H1 (cell line): ENCODE measurements at regions not wholly inside any gene's neighbourhood (a gene's known extent, or its start where the extent isn't known, plus 50 kb on each side); places are given as distances from the start of the nearest gene placed in this dataset.

Experiments used
- CTCF ChIA-PET: fragments of 300-600 bp; sonication (Branson Sonifier 250); formaldehyde crosslinking; loops from one replicate; lab custom pipeline; 2021; ENCODE audit not compliant: partially characterized antibody; lab: Charles Lee
- POLR2A ChIA-PET: fragments of 300-600 bp; sonication (Branson Sonifier 250); formaldehyde crosslinking; loops from one replicate; lab custom pipeline; 2021; ENCODE audit warnings: inconsistent platforms; ENCODE audit not compliant: partially characterized antibody; lab: Charles Lee
- DNase-seq, 2 experiments: peaks; one replicate each; pipeline versions ENCODE4 v3.0.0 to v3.0.0-alpha.2; 2010 to 2022; ENCODE audit warnings: low spot score in 2 of 2, low read depth in 1 of 2, mixed read lengths in 1 of 2
- FAIRE-seq: peaks from 2 replicates; lab custom pipeline; 2011; peaks lifted over from hg19 to GRCh38; lab: Jason Lieb, UNC
- H2AFZ ChIP-seq: 2 replicates; pipeline ENCODE4 v1.8.1; 2012; ENCODE audit warnings: low read length, inconsistent platforms
- H2AK5ac ChIP-seq: 2 replicates; pipeline ENCODE4 v1.6.1; 2013; ENCODE audit warnings: low read depth, low read length
- H2BK120ac ChIP-seq: replicated peaks from 2 replicates; pipeline ENCODE3; 2013; ENCODE audit warnings: low read depth, low read length, inconsistent platforms
- H2BK12ac ChIP-seq: 2 replicates; pipeline ENCODE4 v1.6.1; 2013; ENCODE audit warnings: low read depth, low read length
- H2BK15ac ChIP-seq: 2 replicates; pipeline ENCODE4 v1.6.1; 2013; ENCODE audit warnings: low read length
- H2BK20ac ChIP-seq: 2 replicates; pipeline ENCODE4 v1.6.1; 2013; ENCODE audit warnings: low read length
- H2BK5ac ChIP-seq: 2 replicates; pipeline ENCODE4 v1.6.1; 2013; ENCODE audit warnings: low read depth, low read length
- H3K14ac ChIP-seq: 2 replicates; pipeline ENCODE4 v1.6.1; 2013; ENCODE audit warnings: inconsistent platforms; ENCODE audit not compliant: insufficient read length
- H3K18ac ChIP-seq: 2 replicates; pipeline ENCODE4 v1.6.1; 2013; ENCODE audit warnings: low read length; ENCODE audit errors: extremely low read depth
- H3K23ac ChIP-seq: 2 replicates; pipeline ENCODE4 v1.6.1; 2013; ENCODE audit warnings: inconsistent platforms; ENCODE audit not compliant: insufficient read length
- H3K23me2 ChIP-seq: 2 replicates; pipeline ENCODE4 v1.6.1; 2013; ENCODE audit warnings: low read depth, low read length
- H3K27ac ChIP-seq: 2 replicates; pipeline ENCODE4 v1.6.1; 2011; ENCODE audit warnings: low read depth, low read length, inconsistent platforms
- H3K27me3 ChIP-seq, 4 experiments: replicated peaks in 1 of 4; 1 replicate in 1 of 4; 2 replicates in 3 of 4; pipeline versions ENCODE4 v1.6.1 to v1.8.1; 2011 to 2013; ENCODE audit warnings: low read length in 3 of 4, mild to moderate bottlenecking in 3 of 4, inconsistent platforms in 2 of 4, mixed read lengths in 2 of 4, moderate library complexity in 1 of 4; ENCODE audit not compliant: control insufficient read depth in 3 of 4, insufficient read depth in 3 of 4; ENCODE audit errors: extremely low read depth in 1 of 4
- H3K36me3 ChIP-seq, 4 experiments: 2 replicates each; pipeline versions ENCODE4 v1.6.1 to v1.8.1; 2011 to 2013; ENCODE audit warnings: mild to moderate bottlenecking in 4 of 4, low read length in 3 of 4, moderate library complexity in 2 of 4, control low read depth in 1 of 4, inconsistent platforms in 1 of 4; ENCODE audit not compliant: insufficient read depth in 4 of 4, control insufficient read depth in 2 of 4
- H3K4ac ChIP-seq: replicated peaks from 2 replicates; pipeline ENCODE3; 2013; ENCODE audit warnings: low read length, low read depth, mixed read lengths, inconsistent platforms; ENCODE audit not compliant: insufficient read length
- H3K4me1 ChIP-seq, 4 experiments: replicated peaks in 1 of 4; 1 replicate in 1 of 4; 2 replicates in 3 of 4; pipeline versions ENCODE4 v1.6.1 to v1.8.1; 2011 to 2013; ENCODE audit warnings: low read length in 3 of 4, inconsistent platforms in 2 of 4, mixed read lengths in 1 of 4; ENCODE audit not compliant: insufficient read depth in 4 of 4, control insufficient read depth in 3 of 4
- H3K4me2 ChIP-seq, 2 experiments: 2 replicates each; pipeline versions ENCODE4 v1.6.1 to v1.8.1; 2011 to 2013; ENCODE audit warnings: low read depth in 2 of 2, low read length in 2 of 2, control low read depth in 1 of 2, inconsistent platforms in 1 of 2, mild to moderate bottlenecking in 1 of 2; ENCODE audit not compliant: insufficient read depth in 1 of 2
- H3K4me3 ChIP-seq, 4 experiments: fragments of 200-600, 300-600 bp in 1 of 4; sonication (generic), shearing (Covaris generic), sonication (Bioruptor Twin) in 1 of 4; 2 replicates each; pipeline versions ENCODE4 v1.5.1 to v1.8.1; 2011 to 2016; ENCODE audit warnings: low read length in 4 of 4, low read depth in 3 of 4, control low read depth in 2 of 4, inconsistent platforms in 2 of 4, mild to moderate bottlenecking in 2 of 4, mixed read lengths in 1 of 4, moderate library complexity in 1 of 4; ENCODE audit not compliant: insufficient read depth in 2 of 4; ENCODE audit errors: extremely low read depth in 1 of 4
- H3K56ac ChIP-seq: replicated peaks from 2 replicates; pipeline ENCODE3; 2013; ENCODE audit warnings: low read depth, mild to moderate bottlenecking, mixed read lengths, low read length, inconsistent platforms; ENCODE audit not compliant: insufficient read length
- H3K79me1 ChIP-seq: 2 replicates; pipeline ENCODE4 v1.6.1; 2013; ENCODE audit warnings: low read depth, low read length, control low read depth
- H3K79me2 ChIP-seq, 2 experiments: 2 replicates each; pipeline versions ENCODE4 v1.6.1 to v1.8.1; 2012 to 2013; ENCODE audit warnings: low read length in 2 of 2, mild to moderate bottlenecking in 2 of 2, inconsistent platforms in 1 of 2; ENCODE audit not compliant: insufficient read depth in 2 of 2, control insufficient read depth in 1 of 2
- H3K9ac ChIP-seq, 4 experiments: replicated peaks in 1 of 4; 1 replicate in 1 of 4; 2 replicates in 3 of 4; pipeline versions ENCODE4 v1.6.1 to v1.8.1; 2011 to 2013; ENCODE audit warnings: low read depth in 3 of 4, low read length in 3 of 4, control low read depth in 2 of 4, mild to moderate bottlenecking in 2 of 4, moderate library complexity in 2 of 4, inconsistent platforms in 1 of 4; ENCODE audit errors: extremely low read depth in 1 of 4
- H3K9me3 ChIP-seq, 2 experiments: 2 replicates each; pipeline versions ENCODE4 v1.6.1 to v1.8.1; 2012 to 2013; ENCODE audit warnings: mild to moderate bottlenecking in 2 of 2, moderate library complexity in 2 of 2, control low read depth in 1 of 2, inconsistent platforms in 1 of 2, low read depth in 1 of 2, low read length in 1 of 2, mixed read lengths in 1 of 2; ENCODE audit not compliant: insufficient read depth in 2 of 2
- H4K20me1 ChIP-seq, 2 experiments: replicated peaks in 1 of 2; 2 replicates each; pipeline versions ENCODE3 to v1.8.1; 2011 to 2013; ENCODE audit warnings: inconsistent platforms in 2 of 2, low read length in 2 of 2, mild to moderate bottlenecking in 1 of 2; ENCODE audit not compliant: insufficient read depth in 2 of 2, control insufficient read depth in 1 of 2
- H4K5ac ChIP-seq: 2 replicates; pipeline ENCODE4 v1.6.1; 2013; ENCODE audit warnings: low read length, low read depth, mixed read lengths, inconsistent platforms; ENCODE audit not compliant: insufficient read length
- H4K8ac ChIP-seq: 2 replicates; pipeline ENCODE4 v1.8.0; 2013; ENCODE audit warnings: mild to moderate bottlenecking, moderate library complexity, low read length, inconsistent platforms; ENCODE audit not compliant: insufficient read depth; ENCODE audit errors: extremely low read depth
- H4K91ac ChIP-seq: replicated peaks from 2 replicates; pipeline ENCODE3; 2013; ENCODE audit warnings: low read length, mixed read lengths, inconsistent platforms; ENCODE audit not compliant: insufficient read length
- ASH2L ChIP-seq: fragments of 200-600, 300-600 bp; sonication (generic); IDR thresholded peaks from one replicate; pipeline ENCODE4 v1.7.1; 2017; ENCODE audit warnings: low read length
- BRCA1 ChIP-seq: IDR thresholded peaks from 2 replicates; pipeline ENCODE4 v1.6.1; 2012; ENCODE audit warnings: low read depth, low read length, improper control_type of control experiment
- CEBPB ChIP-seq: IDR thresholded peaks from 2 replicates; pipeline ENCODE4 v1.6.1; 2012; ENCODE audit warnings: low read depth, low read length
- CHD1 ChIP-seq: IDR thresholded peaks from 2 replicates; pipeline ENCODE4 v1.6.1; 2012; ENCODE audit warnings: low read depth, low read length, improper control_type of control experiment
- GTF2F1 ChIP-seq: IDR thresholded peaks from 2 replicates; pipeline ENCODE4 v1.6.1; 2012; ENCODE audit warnings: low read depth, low read length, improper control_type of control experiment, borderline replicate concordance
- POLR2A ChIP-seq, 2 experiments: IDR thresholded peaks; 1 replicate in 1 of 2; 2 replicates in 1 of 2; pipeline ENCODE4 v1.6.1; 2011; ENCODE audit warnings: low read depth in 2 of 2, low read length in 2 of 2, mild to moderate bottlenecking in 2 of 2; ENCODE audit errors: control extremely low read depth in 1 of 2
- RXRA ChIP-seq: IDR thresholded peaks from 2 replicates; pipeline ENCODE4 v1.6.1; 2011; ENCODE audit warnings: low read depth, mild to moderate bottlenecking, low read length, moderate library complexity; ENCODE audit not compliant: insufficient read depth
- SIN3A ChIP-seq, 2 experiments: IDR thresholded peaks in 1 of 2; conservative IDR thresholded peaks in 1 of 2; 2 replicates each; pipeline ENCODE4 v1.6.1; 2011 to 2012; ENCODE audit warnings: low read length in 2 of 2, improper control_type of control experiment in 1 of 2, low read depth in 1 of 2, mild to moderate bottlenecking in 1 of 2
- SIRT6 ChIP-seq: IDR thresholded peaks from one replicate; pipeline ENCODE4 v1.7.1; 2012; ENCODE audit warnings: low read length, inconsistent platforms
- SIX5 ChIP-seq: IDR thresholded peaks from 2 replicates; pipeline ENCODE4 v1.6.1; 2011; ENCODE audit warnings: mild to moderate bottlenecking, low read depth, low read length
- SP2 ChIP-seq: IDR thresholded peaks from 2 replicates; pipeline ENCODE4 v1.6.1; 2012; ENCODE audit warnings: mild to moderate bottlenecking, low read length, inconsistent platforms
- SUZ12 ChIP-seq: fragments of 200-600 bp; sonication (generic); IDR thresholded peaks from 2 replicates; pipeline ENCODE4 v1.6.1; 2012; ENCODE audit warnings: mild to moderate bottlenecking, inconsistent platforms, low read length, moderate library complexity, mixed read lengths
- TAF1 ChIP-seq: IDR thresholded peaks from 2 replicates; pipeline ENCODE4 v1.6.1; 2011; ENCODE audit warnings: mild to moderate bottlenecking, low read depth, low read length
- TBP ChIP-seq: IDR thresholded peaks from 2 replicates; pipeline ENCODE4 v1.6.1; 2011; ENCODE audit warnings: low read depth, low read length, improper control_type of control experiment
- USF2 ChIP-seq: IDR thresholded peaks from 2 replicates; pipeline ENCODE4 v1.6.1; 2011; ENCODE audit warnings: low read length, improper control_type of control experiment
- WGBS, 2 experiments: shearing (Covaris generic) in 1 of 2; methylation state at CpG; one replicate each; pipeline versions ENCODE4 v1.1.6 to v1.1.7; 2013 to 2015; ENCODE audit warnings: low lambda C conversion rate in 2 of 2, mixed read lengths in 2 of 2, inconsistent platforms in 1 of 2, low coverage in 1 of 2, missing lambda C conversion rate in 1 of 2; ENCODE audit not compliant: insufficient replicate concordance in 2 of 2, insufficient coverage in 1 of 2, insufficient read length in 1 of 2; ENCODE audit errors: extremely low coverage in 1 of 2, missing lambda C conversion rate in 1 of 2; 5-methylcytosine and 5-hydroxymethylcytosine counted together

GRCh38 chr3:5572168-5572567 lies 384.7 kb downstream of the EDEM1 start:
- no peaks in the 10 kb centered on the region for H3K27me3 ChIP-seq
- no peak overlapping the region for H4K5ac ChIP-seq
- ChIA-PET CTCF (interaction anchor here (0.8 to 1.0 kb wide), 2 partner anchors 159 to 178 kb away, joined by 3 to 4 read pairs; no protein-coding TSS in a partner anchor), POLR2A (no interaction called here)
- no peak overlapping the region for H3K56ac ChIP-seq
- DNase-seq = no peak
- no peak overlapping the region for H2BK12ac ChIP-seq
- H2BK15ac ChIP-seq = no peak overlapping the region
- no peak overlapping the region for H2AFZ ChIP-seq
- FAIRE-seq = no peak
- no peak overlapping the region for H3K4me3 ChIP-seq
- no peak overlapping the region for H2BK5ac ChIP-seq
- H2BK20ac ChIP-seq = no peak overlapping the region
- H3K4me2 ChIP-seq = no peak overlapping the region
- H3K18ac ChIP-seq = no peak overlapping the region
- H3K23ac ChIP-seq = no peak overlapping the region
- H3K79me1 ChIP-seq = no peaks in the 10 kb centered on the region
- TF ChIP-seq BRCA1 = no peak
- TF ChIP-seq ASH2L = no peak
- no peak for TF ChIP-seq GTF2F1
- no peak for TF ChIP-seq USF2
- no peak for TF ChIP-seq SIN3A (conservative IDR thresholded peaks at IDR 0.05 in 1 of 2, IDR thresholded peaks at IDR 0.05 in 1 of 2; ENCODE audit: low read depth in 1 of 2, low read length in 2 of 2)
- TF ChIP-seq CEBPB = no peak
- no peak for TF ChIP-seq SUZ12
- TF ChIP-seq TAF1 = no peak
- no peak for TF ChIP-seq RXRA
- TF ChIP-seq SP2 = no peak
- no peak for TF ChIP-seq SIRT6
- no peak for TF ChIP-seq TBP
- TF ChIP-seq CHD1 = no peak
- TF ChIP-seq POLR2A (IDR thresholded peaks at IDR 0.05; ENCODE audit: control extremely low read depth in 1 of 2, low read depth in 2 of 2, low read length in 2 of 2) = no peak
- no peak for TF ChIP-seq SIX5
- H2AK5ac ChIP-seq = no peak overlapping the region
- H2BK120ac ChIP-seq = no peak overlapping the region
- no peaks in the 10 kb centered on the region for H3K36me3 ChIP-seq
- H4K20me1 ChIP-seq = no peaks in the 10 kb centered on the region
- H4K8ac ChIP-seq = no peak overlapping the region
- no peak overlapping the region for H4K91ac ChIP-seq
- H3K27ac ChIP-seq = no peak overlapping the region
- no peak overlapping the region for H3K9ac ChIP-seq
- 97% methylated on average over 6 of the region's 6 CpGs; no CpG with 5 or more reads in 1 of the 2 experiments for WGBS, 2 experiments
- H3K23me2 ChIP-seq = no peaks in the 10 kb centered on the region
- H3K9me3 ChIP-seq = no peaks in the 10 kb centered on the region
- no peak overlapping the region for H3K4ac ChIP-seq
- H3K4me1 ChIP-seq = no peaks in the 10 kb centered on the region
- no peak overlapping the region for H3K14ac ChIP-seq
- H3K79me2 ChIP-seq = no peaks in the 10 kb centered on the region
